Cardiac septum (tissue), 1 donor: ENCODE measurements at regions not wholly inside any gene's neighbourhood (a gene's known extent, or its start where the extent isn't known, plus 50 kb on each side); places are given as distances from the start of the nearest gene placed in this dataset.

ENCODE experiments used
- DNase-seq: peaks from one replicate; pipeline ENCODE4 v3.0.0-alpha.2; 2020; ENCODE audit warnings: low spot score
- intact Hi-C: fragments of 100-400 bp; cut with DNase I; formaldehyde crosslinking; loops from one replicate; pipeline ENCODE4 v1.14.0; 2022
- donor health status: DM: no; HTN: no; CAD: no.

DNA sequence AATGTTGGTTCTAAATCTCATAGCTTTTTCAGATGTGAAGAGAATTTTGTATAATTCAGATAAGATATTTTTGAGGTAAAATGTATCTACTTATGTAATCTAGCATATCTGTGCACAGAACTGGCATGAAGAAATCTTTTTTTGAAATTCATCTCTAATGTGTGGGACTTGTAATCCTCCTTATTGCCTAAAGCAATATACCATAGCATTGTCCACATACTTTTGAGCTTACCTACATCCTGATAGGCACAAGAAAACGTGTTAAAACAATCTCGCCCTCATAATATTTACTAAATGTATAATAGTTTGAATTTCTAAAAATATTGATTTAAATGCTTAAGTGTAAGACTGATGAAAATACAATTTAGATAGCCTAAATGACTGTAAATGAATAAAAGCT is 1686.5 kb upstream of the ACO1 start:
- no peak for DNase-seq
- intact Hi-C loops, result no loop called here

DNA sequence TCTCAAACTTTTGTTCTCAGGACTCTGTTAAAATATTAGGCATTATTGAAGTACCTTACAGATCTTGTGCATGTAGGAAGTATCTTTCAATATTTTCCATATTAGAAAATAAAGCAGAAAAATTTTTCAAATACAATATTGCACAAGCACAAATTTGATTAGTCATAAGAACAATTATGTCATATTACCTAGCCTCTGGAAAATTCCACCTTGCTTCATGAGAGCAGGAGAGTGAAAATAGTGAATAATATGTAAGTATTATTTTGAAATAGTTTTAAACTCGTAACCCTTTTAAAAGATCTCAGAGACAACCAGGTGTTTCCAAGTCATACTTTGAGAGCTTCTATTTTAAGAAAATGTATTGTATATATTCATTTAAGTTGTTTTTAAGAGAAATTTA is 1672.9 kb upstream of the ACO1 start:
- intact Hi-C loops, result no loop called here
- no peak for DNase-seq

DNA sequence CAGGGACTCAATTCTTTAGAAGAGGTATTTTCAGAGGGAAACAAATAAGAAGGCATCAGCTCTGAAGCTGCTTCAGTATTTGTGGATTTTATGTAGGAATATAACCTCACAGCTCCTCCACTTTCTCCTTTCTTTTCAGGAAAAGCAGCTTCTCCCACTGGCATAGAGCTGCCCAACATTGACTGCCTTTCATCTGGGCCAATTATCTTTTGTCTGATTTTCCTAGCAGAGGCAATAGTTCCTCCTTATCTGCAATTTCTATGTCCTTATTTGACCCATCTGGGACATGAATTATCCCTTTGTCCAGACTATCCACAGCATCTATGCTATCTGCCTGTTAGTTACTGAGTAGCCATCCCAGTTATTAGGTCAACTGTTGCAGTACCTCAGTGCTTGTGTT is 1671.2 kb upstream of the ACO1 start:
- intact Hi-C loops, result no loop called here
- no peak for DNase-seq

DNA sequence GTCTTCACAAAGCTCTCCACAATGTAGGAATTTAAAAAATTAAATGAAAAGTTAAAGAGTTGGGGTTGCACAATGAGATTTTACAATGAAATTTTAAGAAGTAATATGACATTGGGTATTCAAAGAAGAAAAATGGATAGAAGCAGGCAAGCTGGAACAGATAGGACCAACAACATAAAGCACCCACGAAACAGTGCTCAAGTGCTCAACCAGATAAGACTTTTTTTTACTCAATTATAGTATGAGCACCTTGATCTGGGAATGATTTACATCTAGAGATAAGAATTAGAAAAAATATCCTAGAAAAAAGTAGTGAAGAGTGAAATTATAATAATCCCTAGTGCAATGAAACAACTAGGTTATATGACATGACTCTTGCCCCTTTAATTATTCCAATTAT is 1670.1 kb upstream of the ACO1 start:
- intact Hi-C loops, result no loop called here
- DNase-seq, result no peak

DNA sequence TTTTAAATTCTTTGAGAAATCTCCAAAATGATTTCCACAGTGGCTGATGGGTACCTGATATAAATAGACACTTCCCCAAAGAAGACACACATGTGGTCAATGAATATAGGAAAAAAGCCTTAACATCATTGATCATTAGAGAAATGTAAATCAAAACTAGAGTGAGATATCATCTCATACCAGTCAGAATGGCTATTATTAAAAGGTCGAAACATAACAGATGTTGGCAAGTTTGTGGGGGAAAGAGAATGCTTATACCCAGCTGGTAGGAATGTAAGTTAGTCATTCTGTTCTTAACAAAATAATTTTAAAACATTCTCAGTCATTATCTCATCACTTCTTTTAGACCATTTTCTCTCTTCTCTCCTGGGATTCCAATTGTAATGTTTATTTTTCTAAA is 1666.0 kb upstream of the ACO1 start:
- DNase-seq, result no peak
- intact Hi-C loops, result no loop called here

DNA sequence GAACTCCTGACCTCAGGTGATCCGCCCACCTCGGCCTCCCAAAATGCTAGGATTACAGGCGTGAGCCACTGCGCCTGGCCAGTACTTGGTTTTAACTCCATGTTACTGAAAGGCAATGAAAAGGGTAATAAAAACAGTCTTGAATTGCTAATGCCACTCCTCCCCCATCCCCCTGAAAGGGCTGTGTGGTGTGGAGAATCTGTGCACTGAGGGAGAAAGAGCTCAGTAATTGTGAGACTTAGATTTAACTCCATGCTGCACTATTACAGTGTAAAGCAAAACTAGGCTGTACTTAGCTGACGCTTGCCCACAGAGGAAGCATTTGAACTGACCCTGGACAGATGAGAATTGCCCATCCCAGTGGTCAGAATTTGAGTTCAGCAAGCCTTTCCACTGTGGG is 1662.4 kb upstream of the ACO1 start:
- no peak for DNase-seq
- intact Hi-C loops, result no loop called here

DNA sequence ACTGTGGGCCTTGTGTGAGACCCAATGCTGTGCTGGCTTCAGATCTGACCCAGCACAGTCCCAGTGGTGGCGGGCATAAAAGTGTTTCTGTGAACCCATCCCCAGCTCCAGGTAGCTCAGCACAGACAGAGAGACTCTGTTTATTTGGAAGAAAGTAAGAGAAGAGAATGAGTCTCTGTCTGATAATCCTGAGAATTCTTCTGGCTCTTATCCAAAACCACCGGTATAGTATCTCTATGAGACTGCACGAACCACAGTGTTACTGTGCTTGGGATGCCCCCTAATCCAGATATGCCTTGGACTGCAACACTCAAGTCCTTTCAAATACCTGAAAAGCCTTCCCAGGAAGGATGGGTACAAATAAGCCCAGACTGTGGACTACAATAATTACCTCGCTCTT is 1660.8 kb upstream of the ACO1 start:
- intact Hi-C loops, result no loop called here
- no peak for DNase-seq

DNA sequence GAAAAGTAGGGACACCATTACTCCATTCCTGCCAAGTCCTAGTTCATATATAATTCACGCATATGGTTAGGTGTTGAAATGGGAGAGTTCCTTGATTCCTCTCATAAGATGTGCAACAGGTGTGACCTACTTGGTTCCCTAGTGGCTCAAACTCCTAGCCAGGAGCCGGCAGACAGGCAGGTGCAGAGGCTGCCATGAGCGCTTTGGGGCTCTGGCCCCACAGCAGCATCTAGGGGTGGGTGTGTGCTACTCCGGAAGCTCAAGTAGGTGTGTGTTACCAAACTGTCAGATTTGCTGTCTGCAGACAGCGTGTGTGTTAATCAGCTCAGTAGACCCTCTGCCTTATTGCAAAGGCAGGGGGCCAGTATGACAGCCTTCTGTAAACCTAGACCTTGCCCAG is 1652.4 kb upstream of the ACO1 start:
- DNase-seq, result no peak
- intact Hi-C loops, result no loop called here

DNA sequence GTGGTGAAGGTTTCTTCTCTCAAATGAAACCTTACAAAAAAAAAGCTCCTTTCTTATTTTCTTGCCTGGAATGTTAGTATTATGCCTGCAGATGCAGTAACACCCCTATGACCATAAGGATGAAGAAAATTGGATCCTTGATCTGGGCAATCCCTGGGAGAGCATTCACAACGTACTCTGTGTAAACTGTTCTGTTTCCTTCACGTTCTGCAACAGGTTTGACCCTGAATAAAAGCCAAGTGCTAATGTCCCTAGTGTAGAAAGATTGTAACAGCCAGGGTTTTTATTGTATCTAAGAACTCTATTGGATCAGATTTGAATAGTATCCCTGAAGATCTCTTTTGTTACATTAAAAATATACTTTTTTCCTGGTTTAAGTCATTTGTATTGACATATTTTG is 1639.6 kb upstream of the ACO1 start:
- DNase-seq, result no peak
- intact Hi-C loops, result no loop called here

DNA sequence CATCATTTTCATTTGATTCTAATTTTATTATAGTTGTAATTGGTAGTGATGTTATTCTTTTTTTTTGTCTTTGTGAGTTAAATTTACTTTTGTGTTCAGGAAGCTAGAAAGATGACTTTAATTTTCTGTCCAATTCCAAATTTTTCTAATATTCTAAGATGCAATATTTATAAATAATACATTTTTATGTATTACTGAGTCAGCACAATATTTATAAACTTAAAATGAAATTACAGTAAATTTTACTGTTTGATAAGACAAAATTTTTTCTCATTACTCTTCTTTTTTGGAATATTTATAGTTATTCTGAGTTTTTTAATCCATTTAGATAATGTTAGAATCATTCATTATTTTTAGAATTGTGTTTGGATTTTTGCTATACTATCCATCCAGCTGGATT is 1637.9 kb upstream of the ACO1 start:
- DNase-seq, result no peak
- intact Hi-C loops, result no loop called here

DNA sequence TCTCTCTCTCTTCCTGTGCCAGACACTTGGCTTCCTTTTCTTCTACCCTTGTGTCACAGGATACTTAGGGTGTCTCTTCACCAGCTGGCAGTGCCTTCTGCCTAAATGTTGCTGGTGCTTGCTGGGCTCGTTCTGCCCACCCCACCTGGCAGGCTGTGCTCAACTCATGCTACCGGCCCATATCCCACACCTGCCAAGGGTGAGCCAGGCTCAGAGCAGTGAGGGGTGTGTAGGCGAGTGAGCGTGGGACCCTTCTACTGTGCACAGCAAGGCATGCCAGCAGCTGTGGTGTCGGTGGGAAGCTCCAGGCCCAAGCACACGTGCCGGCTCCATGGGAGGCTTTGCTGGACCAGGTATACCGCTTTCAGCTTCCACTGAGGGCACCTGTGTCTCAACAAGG is 1626.7 kb upstream of the ACO1 start:
- intact Hi-C loops, result no loop called here
- DNase-seq, result no peak

DNA sequence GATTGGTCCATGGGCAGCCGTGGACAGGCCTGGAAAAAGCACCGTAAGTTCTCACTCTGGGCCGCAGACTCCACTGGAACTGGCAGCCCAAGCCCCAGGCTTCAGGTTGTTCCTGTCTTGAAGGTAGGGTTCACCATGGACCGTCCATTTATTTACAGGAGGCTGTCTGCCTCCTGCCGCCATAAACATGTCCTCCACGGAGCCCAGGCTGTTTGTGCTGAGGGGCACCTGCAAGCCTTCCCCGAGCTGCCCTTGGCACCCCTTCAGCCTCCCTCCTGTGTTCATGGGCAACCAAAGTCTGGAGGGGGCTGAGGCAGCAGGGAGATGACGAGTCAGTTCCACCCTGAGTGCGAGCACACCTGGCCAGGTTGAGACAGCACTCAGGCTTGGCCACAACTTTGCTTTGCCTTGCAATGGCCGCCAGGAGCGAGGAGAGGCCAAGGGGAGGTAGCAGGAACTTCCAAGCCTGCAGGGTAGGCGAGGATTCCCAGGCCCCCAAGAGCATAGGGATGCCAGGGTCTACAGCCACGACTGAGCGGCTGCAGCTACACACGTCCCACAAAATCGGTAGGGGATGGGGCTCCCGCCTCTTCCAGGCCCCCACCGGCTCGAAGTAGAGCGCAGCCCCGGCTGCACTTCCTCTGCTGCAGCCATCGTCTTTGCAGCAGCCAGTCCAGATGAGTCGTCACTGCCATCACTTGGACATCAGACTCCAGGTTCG is 1625.6 kb upstream of the ACO1 start:
- DNase-seq, result no peak
- intact Hi-C loops, result no loop called here

DNA sequence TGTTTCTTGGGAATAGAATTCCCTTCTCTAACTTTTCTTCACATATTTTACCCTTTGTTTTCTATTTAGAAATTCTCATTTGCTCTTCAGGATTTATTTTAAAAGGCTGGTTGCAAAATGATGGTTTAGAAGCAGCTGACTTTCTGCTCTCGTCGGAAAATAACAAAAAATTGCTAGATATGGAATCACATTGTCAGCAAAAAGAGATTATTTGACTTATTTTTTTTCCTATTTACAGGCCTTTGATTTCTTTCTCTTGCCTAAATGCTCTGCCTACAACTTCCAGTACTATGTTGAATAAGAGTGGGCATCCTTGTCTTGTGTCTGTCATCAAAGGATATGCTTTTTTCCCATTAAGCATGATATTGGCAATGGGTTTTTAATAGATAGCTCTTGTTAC is 1619.1 kb upstream of the ACO1 start:
- intact Hi-C loops, result no loop called here
- no peak for DNase-seq

DNA sequence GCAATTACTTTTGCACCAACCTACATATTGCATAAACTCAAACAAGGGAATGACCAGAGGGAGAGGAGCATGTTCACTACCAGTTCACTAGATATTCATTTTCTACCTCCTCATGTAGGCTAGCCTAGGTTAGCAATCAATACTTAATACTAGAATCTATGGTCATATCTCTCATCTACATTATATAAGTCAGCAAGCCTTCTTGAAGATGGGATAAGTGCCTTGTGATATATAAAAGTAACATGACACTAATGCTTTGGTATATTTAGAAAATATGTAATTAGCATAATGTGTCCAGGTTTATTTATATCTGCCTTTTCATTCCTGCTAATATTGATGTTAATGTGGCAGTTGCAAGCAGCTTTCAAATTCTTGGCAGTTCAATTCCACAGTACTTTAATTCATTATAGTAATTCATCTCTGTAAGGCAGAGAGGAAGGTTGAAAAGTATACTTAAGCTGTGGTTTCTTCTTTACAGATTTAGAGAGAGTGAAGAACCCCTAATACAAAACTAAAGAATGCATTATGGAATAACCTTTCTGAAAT is 1613.2 kb upstream of the ACO1 start:
- intact Hi-C loops, result no loop called here
- DNase-seq, result no peak

DNA sequence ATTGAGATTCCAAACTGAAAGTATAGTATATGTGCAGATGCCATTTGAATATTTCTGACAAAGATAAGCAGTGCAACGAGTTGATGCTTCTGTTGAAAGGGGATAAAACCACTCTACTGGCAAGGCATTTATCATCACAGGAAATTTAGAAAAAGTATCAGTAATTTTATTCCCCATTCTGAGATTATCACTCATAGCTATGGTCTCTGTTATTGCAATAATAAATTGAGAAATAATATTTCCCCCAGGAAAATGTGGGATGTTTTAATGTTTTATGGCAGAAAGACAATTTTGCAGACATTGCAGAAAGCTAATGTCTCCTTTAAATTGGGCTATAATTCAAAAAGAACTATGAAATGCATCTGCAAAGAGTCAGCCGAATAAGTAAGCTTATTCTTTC is 1612.7 kb upstream of the ACO1 start:
- intact Hi-C loops, result no loop called here
- no peak for DNase-seq

DNA sequence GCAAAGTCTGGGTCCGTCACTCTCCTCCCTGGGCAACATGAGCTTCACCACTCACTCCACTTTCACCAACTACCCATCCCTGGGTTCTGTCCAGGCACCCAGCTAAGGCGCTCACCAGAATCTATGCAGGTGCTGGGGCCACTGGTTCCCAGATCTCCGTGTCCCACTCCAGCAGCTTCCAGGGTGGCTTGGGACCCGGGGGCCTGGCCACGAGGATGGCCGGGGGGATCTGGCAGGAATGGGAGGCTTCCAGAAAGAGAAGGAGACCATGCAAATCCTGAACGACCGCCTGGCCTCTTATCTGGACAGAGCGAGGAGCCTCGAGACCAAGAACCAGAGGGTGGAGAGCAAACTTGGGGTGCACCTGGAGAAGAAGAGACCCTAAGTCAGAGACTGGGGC is 1611.0 kb upstream of the ACO1 start:
- intact Hi-C loops, result no loop called here
- peak; percentile 60 for DNase-seq

DNA sequence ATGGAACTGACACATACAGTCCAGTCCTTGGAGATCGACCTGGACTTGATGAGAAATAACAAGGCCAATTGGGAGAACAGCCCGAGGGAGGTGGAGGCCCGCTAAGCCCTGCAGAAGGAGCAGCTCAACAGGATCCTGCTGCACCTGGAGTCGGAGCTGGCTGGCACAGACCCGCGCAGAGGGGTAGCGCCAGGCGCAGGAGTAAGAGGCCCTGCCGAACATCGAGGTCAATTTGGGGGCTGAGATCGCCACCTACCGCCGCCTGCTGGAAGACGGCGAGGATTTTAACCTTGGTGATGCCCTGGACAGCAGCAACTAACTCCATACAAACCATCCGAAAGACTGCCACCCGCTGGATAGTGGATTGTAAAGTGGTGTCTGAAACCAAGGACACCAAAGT is 1610.1 kb upstream of the ACO1 start:
- intact Hi-C loops, result no loop called here
- peak; percentile 53 for DNase-seq

DNA sequence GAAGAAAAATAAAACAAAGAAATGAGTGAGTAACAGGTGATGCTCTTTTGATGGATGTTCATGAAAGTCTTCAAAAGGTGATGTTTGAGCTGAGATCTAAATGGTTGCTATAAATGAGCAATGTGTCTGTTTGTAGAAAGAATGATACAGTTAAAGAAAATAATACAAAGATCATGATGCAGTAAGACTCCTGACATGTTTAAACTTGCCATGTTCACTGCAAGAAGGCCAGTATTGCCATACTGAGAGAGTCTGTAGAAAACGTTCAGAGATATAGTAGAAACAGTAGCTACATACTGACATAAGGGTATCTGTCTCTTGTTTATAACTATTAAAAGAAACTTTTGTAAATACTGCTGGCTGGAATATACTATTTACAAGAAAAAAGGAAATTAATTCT is 1609.2 kb upstream of the ACO1 start:
- no peak for DNase-seq
- intact Hi-C loops, result no loop called here

DNA sequence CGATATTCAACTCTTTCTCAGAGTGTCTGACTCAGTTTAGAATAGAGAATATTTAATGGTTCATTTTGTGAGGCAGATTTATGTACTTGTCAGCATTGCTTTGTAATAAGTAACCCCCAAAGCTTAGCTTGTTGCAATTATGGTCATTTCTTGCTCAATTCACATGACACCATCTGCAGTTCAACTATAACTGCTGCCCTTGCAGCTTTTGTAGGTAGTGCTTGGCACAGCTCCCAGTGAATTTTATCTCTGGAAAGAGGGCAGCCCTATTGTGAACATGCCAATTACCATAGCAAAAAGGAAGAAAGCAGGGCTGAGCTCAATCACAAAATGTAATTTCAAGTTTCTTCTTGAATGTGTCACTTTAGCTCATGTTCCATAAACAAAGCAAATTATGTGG is 1587.7 kb upstream of the ACO1 start:
- no peak for DNase-seq
- intact Hi-C loops, result no loop called here

DNA sequence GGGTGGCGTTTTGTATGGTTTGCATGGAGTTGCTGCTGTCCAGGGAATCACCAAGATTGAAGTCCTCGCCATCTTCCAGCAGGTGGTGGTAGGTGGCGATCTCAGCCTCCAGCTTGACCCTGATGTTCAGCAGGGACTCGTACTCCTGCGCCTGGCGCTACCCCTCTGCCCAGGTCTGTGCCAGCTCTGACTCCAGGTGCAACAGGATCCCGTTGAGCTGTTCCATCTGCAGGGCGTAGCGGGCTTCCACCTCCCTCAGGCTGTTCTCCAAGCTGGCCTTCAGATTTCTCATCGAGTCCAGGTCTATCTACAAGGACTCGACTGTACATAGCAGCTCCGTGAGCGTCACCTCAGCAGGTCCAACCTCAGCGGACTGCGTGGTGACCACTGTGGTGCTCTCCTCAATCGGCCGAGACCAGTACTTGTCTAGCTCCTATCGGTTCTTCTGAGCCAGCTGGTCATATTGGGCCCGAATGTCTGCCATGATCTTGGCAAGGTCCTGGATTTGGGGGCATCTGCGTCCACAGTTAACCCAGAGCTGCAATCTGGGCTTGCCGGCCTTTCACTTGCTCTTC is 1584.8 kb upstream of the ACO1 start:
- intact Hi-C loops, result no loop called here
- no peak for DNase-seq

DNA sequence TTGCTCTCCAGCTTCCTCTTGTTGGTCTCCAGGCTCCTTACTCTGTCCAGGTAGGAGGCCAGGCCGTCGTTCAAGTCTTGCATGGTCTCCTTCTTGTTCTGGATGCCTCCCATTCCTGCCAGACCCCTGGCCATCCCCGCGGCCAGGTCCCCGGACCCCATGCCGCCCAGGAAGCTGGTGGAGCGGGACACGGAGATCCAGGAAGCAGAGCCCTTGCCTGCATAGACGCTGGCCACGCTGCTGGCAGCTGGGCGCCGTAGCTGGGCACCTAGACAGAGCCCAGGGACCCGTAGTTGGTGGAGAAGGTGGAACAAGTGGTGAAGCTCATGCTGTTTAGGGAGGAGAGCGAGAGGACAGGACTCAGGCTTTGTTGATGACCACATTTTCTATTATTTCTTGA is 1584.0 kb upstream of the ACO1 start:
- no peak for DNase-seq
- intact Hi-C loops, result no loop called here

DNA sequence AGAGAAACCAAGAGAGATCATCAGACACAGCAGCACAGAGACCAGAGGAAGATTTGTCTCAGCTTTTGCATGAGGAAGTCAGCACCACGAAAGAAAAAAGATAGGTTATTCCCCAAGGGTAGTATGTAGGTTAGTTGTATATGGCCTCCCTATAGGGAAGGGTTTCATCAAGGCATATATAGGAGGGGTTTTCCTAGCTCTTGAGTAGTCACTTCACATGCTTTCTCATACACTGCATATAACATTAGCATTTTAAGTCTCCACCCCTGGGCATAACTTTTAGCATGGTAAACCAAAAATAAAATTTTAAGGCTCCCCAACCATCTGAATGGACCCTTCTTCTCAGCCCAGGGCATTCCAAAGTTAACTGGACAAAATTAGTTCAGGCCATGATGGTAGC is 1571.6 kb upstream of the ACO1 start:
- DNase-seq, result no peak
- intact Hi-C loops, result no loop called here
